ENCODE measurements at regions not wholly inside any gene's neighbourhood (a gene's known extent, or its start where the extent isn't known, plus 50 kb on each side); places are given as distances from the start of the nearest gene placed in this dataset.

DNA sequence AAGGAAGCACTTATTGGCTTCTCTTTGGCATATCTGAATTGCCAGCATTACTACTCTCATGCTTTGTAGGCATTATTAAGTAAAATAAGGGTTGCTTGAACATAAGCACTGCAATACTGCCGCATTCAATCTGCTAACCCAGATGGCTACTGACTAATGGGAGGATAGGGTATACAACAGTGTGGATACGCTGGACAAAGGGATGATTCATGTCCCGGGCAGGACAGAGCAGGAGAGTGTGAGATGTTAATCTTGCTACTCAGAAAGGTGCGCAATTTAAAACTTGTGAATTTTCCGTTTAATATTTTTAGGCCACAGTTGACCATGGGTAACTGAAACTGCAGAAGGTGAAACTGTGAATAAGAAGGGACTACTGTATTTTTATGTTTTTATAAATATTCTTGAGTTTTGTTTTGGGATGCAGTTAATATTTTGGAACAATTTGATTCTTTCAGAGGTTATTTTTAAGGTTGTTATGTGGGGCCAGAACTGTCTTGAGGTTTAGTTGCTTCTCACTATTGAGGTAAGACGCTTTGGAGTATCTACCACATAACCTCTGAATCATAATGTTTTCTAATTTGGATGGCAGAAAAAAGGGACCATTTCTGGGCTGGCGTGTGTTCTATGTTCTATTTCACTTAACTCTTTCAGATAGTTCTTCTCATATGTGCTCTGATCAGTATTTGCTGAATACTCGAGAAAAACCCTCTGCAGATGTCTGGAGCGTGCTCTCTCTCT lies 75.7 kb upstream of the SYPL1 start:
- TF ChIP-seq EZH2 (IDR thresholded peaks at IDR 0.05; ENCODE audit: borderline replicate concordance, insufficient read depth, low read depth, low read length, poor library complexity, severe bottlenecking): no peak
- no peak for TF ChIP-seq CTCF (IDR thresholded peaks at IDR 0.05)

All from B cell (primary cell).